ENCODE measurements at regions not wholly inside any gene's neighbourhood (a gene's known extent, or its start where the extent isn't known, plus 50 kb on each side); places are given as distances from the start of the nearest gene placed in this dataset.

DNA sequence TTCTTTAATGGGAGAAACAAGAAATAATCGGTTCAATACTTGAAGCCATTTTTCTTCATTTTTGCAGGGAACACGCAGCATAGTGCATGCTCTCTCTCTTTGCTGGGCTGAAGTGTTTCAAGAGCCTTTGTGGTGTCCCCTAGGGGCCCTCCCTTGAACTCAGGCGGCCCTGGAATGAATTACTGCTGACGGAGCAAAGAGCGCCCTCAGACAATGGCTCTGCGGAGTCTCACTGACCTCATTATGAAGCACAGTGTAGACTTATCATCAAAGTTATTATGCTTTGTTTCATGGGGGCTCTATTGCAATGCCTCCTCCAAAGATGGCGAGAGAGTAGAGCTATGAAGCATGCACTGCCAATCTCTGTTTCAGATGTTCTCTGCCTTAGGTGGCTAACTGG is 64.8 kb upstream of the ADCY2 start:
- H3K27ac Mint-ChIP-seq = no peak overlapping the region
- H3K4me1 Mint-ChIP-seq = no peaks in the 10 kb centered on the region
- H3K4me3 Mint-ChIP-seq = no peak overlapping the region
- H3K9me3 Mint-ChIP-seq = no peaks in the 10 kb centered on the region
- DNase-seq = no peak
- H3K27me3 Mint-ChIP-seq = no peaks in the 10 kb centered on the region
- intact Hi-C loops (cut with micrococcal nuclease) = no loop called here
- H3K36me3 Mint-ChIP-seq (ENCODE audit: low read depth) = no peaks in the 10 kb centered on the region
